ENCODE measurements at regions not wholly inside any gene's neighbourhood (a gene's known extent, or its start where the extent isn't known, plus 50 kb on each side); places are given as distances from the start of the nearest gene placed in this dataset.
A peak's percentile ranks its signal among the peaks of the same experiment; 100 is the strongest.

DNA sequence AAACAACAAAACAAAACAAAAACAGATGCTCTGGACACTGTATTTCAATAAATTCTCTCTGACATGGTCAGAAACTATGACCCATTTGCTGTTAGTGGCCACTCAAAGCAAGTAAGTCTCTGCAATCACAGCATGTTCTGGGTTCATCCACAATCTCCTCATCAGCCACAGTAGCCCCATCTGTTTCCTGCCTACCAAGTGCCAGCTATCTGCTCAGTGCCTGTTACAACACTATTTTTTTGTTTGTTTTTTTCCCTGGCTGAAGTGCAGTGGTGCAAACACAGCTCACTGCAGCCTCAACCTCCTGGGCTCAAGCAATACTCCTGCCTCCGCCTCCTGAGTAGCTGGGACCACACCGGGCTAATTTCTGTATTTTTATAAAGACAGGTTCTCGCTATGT lies 137.9 kb downstream of the SOX9 start:
- no peak for DNase-seq (ENCODE audit: low read depth)

DNA sequence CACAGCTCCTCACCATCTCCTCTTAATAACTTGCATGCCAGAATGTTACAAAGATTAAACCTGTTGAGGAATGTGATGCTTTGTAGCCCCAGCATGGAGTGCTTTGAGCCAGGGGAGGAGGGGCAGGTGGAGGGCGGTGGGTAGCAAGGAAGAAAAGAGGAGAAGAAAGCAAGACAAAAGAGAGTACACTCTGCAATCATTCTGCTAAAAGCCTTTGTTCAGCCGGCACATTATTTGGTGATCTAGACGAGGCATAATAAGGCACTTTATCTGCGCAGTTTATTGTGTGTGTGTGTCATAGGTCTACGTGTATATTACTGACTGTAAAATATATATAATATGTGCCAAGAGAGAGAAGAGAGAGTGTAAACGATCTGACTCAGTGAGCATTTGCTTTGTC lies 139.1 kb downstream of the SOX9 start:
- no peak for DNase-seq (ENCODE audit: low read depth)

DNA sequence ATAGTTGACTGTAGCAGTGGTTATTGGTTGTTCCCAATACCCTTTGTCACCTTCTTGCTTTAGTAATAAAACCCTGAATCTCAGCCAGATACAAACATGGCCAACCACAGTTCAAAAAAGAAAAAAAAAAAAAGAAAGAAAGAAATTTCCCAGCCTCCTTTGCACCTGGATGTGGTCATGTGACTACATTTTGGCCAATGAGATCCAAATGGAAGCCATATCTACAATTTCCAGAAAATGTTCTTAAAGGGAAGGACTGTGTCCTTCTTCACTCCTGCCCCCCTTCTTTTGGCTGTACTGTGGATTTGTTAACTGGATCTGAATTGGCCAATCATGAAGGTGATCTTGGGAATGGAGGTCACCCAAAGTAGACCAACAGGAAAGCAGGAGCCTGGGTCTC lies 141.9 kb downstream of the SOX9 start:
- DNase-seq (ENCODE audit: low read depth): no peak

DNA sequence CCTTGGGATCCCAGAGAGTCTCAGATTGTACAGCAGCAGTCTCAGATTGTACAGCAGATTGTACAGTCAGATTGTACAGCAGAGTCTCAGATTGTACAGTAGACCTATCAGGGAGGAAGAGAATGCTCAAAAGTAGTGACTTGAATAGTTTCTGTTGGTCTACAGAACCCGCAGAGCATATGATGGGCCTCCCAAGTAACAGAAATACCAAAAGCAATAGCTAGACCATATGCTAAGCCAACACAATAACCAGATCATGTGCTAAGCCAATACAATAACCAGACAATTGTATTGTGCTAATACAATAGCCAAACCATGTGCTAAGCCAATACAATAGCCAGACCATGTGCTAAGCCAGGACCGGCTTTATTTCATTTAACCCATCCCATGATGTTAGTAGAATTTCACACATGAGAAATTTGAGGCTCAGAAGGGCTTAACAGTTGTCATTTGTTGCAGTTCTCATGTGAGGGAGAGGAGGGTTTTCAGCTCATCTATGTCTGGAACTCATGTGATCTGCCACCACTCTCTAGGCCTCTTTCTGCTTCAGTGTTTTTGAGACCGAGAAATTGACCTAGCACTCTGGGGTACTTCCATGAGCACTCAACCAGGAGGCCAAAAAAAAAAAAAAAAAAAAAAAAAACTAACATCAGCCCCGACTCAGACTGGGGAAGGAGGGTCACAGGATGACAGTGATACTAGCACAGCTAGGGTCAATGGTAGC lies 144.0 kb downstream of the SOX9 start:
- no peak for DNase-seq (ENCODE audit: low read depth)

DNA sequence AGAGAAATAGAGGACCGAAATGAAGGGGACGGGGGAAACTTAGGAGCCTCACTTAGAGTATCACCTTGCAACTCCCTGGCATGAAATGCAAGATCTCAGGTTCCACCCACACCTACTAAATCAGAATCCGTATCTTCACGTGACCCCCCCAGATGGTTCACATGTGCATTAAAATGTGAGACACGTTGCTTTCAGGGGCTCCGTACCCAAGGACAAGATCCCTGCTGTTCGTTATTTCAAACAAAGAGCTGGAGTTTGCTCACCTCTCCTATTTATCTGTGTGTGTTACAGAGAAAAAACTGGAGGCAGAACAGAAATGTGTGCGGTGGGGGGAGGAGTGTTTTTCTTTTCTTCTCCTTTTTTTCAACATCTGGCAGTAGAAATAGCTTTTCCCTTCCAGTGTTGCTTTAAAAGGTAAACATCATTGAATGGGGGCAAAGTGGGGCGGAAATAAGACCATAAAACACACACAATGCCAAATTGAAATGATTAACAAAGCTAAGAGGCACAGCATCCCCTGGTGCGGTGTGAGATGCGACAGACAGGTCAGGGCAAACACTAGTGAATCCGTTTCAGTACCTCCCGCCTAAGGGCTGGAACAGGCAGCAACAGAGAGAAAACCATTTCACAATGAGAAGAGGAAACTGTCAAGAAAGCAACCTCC lies 145.4 kb downstream of the SOX9 start:
- no peak for DNase-seq (ENCODE audit: low read depth)

DNA sequence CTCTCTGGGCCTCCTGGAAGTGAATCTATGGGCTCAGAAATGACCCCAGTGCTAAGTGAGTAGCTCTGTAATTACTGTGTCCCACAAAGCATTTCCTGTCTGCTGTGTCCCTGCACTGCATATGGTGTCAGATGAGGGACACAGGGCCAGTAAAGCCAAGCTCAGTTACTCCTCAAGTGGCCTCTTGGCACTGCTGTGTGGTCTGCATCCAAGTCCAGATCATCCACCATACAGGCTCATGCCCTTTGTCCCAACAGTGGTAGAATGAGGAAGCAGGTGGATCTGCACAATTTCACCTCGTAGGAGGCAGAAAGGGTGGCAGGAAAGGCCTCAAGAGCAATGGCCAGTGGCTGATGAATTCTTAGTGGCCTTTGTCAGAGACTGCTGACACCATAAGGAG lies 146.8 kb downstream of the SOX9 start:
- DNase-seq (ENCODE audit: low read depth): no peak

DNA sequence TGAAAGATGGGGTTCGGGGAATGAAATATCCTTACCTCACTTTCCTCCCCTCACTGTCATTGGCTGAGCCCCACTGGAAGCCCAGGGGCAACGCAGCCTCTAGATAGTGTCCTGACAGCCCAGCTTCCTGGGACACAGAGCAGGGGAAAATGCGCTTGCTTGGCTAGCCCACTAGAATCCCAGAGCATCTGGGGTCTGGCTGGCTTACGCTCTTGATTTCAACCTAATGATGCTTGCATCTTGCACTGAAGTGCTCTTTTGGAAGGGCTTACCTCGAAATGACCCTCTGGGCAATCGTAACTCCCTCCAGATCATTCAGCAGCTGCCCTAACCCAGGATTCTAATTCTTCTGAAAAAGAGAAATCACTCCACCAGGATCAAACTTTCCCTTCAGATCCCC lies 147.6 kb downstream of the SOX9 start:
- DNase-seq (ENCODE audit: low read depth): no peak

DNA sequence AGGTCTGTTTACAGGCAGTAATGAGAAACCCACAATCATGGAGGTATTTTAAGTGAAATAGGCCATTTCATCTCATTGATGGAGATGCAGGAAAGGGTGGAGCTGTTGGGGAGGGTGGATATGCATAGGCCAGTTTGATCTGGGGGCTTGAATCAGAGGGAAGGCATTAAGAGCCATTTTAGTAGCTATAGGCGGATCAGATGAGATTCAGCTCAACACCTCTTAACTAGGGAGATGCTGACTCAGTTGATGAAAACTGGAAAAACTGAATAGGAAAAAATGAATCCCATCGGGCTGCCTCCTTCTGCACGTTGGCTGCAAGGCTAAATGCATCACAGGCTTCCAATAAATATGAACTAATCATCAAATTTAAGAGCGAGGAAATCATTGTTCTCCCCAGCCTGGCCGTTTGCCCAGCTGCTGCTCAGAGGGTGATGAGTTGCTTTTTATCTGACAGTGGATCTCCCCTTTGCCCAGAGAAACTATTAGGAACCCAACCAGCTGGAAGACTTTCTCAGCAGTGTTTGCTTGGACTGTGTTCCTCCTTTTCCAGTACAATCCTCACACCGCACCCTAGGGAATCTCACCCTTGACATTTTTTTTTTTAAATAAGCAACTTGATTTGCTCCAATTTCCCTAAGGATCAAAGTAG lies 149.6 kb downstream of the SOX9 start:
- peak; percentile 47 for DNase-seq (ENCODE audit: low read depth)

DNA sequence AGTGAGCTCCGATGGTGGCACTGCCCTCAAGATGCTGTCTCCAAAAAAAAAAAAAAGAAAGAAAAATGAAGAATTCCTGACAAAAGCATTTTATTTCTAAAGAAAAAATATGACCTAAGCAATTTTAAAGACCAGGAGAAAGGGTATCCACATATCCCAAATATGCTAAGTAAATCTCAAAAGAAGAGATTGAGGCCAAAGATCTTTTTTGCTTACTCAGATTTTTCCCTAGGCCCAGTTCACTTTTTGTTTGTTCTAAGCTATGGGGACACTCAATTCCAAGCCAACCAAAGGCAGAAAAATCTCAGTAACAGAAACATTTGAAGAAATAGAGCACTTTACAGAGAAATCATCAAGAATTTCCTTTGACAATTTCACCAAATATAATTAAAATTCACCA lies 150.8 kb downstream of the SOX9 start:
- DNase-seq (ENCODE audit: low read depth): no peak

DNA sequence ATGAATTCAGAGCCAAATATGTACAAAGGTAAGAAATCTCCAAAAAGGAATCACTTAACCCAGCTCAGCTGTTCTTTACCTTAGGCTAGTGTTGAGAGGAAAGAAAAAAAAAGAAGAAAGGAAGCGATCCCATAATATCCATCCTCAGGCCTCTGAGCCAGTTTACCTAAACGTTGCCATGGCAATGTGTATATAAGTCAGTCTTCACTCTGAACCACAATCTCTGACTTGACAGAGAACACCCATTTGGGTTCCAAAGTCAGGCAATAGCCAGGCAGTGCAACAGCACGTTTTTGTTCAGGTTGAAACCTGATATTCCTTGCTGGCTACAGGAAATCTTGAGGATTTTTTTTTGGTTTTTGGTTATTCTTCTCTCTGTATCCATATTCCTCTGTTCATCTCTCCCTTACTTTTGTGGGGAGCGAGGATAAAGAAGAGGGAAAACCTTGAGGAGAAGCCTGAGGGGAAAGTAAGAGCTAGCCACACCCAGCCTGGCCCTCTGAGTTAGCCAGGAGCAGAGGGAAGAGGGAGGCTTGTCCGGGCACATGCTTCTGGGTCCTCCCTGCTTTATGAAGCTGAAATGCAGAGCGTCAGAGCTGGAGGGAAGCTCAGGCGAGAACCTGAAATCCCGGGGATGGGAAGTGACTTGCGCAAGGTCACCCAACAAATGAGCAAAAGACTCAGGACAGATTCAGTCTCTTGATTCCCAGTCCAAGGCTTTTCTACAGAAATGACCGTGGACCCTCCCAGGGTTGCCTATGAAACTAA lies 152.7 kb downstream of the SOX9 start:
- DNase-seq (ENCODE audit: low read depth): no peak

DNA sequence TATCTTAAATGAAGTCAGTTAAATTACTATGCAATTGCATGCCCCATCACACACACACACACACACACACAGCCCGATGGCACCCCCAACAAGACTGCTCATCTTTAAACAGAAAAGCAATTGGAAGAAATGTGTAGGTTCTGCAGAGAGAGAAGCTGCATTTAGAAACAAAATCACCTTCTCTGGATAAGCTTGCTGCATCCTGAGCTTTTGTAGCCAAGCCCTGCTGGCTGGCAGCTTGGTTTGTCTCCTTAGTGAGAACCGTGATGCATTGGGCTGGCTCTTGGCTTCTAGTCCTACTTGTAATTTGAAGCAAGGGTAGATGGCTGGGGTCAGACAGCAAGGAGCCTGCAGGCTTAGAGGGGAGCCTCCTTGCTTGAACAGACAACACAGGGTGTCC lies 153.8 kb downstream of the SOX9 start:
- DNase-seq (ENCODE audit: low read depth): no peak

DNA sequence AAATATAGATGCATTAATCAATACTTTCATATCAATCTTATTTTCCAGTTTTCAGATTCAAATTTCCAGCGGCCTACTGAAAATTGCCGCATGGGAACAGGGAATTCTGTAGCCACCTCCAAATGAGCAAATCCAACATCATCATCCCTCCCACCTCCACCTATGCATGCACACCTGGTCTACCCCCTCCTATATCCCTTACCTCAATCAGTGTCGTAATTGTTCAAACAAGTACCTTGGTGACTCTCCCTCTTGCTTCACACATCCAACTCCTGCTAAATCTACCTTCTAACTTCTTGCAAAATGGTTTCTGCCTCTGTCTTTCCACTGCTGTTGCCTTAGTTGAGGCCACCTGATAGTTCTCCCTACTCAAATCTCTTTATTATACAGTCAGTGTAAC lies 160.1 kb downstream of the SOX9 start:
- no peak for DNase-seq (ENCODE audit: low read depth)

DNA sequence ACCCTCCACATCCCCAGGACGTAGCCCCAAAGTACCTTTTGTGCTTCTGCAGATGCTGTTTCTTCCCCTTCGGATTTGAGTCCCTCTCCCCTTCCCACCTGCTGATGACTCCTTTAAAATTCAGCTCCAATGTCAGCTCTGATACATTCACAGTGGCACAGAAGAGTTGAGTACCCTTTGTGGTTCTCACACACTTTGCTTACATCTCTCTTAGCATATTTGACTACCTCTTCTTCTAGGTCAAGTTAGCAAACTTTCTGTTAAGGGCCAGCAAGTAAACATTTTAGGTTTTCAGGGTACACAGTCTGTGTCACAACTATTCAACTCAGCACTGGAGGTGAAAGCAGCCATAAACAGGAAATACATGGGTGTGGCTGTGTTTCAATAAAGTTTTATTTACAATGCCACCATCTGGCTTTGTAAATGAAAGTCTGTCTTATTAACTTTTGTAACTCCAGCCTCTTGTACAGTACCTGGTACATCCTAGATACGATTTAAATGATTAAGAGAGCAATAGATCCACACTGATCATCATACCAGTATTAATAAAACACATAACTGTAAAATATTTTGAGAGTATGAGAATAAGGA lies 161.7 kb downstream of the SOX9 start:
- DNase-seq (ENCODE audit: low read depth): no peak

DNA sequence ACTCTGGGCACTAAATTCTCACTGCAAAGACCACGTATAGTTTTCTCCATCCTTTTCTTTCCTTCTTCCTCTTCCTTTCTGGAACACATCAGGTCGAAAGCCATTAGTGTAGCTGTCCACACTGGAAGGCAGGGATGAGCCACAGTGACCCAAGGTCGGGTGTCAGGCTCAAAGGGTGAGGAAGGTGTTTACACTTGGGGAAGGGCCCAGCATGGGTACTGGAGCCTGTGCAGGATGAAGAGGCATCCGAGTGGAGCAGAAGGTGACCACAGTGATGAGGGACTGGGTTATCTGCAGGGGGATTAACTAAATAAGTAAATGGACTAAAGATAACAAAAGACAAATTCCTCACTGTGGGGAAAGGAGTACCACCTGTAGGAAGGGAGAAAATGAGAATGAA lies 164.0 kb downstream of the SOX9 start:
- DNase-seq (ENCODE audit: low read depth): no peak

DNA sequence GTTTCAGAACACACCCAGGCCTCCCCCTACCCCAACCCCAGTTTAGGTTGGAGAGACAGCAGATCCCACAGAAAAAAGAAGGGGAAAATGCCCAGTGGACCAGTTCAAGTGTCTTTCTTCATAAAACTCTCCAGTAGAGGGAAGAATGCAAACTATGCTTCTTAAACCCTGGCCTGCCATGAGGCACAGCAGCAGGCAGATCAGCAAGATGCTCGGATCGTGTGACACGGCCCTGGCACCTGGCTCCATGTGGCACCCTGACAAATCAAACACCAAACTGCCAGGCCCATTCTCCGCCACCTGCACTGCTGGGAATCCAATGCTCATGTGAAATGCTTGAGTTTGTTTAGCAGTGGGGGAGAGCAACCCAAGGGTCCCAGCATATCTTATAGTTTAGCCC lies 166.8 kb downstream of the SOX9 start:
- DNase-seq (ENCODE audit: low read depth): peak; percentile 5

DNA sequence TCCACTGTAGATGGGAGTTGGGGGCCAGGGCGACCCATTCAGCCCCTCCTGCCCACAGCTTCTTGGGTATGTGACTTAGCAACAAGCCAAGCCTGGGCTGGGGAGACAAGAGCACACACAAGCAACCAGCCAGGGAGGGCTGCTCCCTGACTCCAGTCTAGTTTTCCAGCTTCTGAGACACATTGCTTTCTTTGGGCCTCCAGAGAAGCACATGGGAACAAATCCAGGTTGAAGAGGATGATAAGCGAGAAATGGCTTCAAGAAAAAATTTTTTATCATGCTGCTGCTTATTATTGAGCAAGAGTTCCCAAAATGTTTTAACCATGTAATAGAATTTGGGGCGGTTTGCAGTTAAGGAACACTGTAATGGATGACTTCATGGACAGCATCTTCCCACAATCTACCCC lies 173.7 kb downstream of the SOX9 start:
- DNase-seq (ENCODE audit: low read depth): no peak

DNA sequence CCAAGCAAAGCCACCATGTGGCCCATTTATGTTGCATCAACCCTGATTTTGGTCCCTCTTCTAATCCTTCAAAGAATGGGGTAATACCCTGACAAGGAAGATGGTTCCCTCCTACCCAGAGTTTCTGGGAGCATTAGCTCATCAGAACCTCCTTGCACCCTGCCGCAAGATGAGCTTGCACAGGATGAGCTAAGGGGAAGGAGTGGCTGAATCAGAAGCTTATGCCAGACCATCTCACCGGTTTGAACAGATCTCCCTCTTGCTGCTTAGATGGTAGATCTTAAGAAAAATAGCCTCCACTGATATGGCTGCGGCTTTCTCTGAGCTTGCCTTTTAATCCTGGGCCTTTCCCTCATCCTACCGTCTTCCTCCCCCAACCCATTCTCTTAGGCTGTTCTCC lies 175.1 kb downstream of the SOX9 start:
- no peak for DNase-seq (ENCODE audit: low read depth)

DNA sequence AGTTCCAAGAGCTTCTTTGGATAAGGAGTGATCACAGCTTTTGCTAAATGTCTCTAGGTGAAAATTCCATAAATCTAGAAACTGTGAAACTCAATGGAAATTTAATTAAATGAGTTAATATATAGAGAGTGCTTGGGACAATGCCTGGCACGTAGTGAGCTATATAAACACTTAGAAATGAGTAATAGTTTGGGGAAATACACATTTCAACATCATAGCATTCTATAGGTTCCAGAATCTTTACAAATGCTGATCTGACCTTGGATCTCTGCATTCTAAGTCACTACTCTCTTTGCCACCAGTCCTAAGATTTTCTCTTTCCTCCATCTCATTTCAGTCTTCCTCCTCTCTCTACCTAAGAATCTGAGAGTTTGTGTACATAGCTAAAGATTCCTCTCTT lies 175.6 kb downstream of the SOX9 start:
- DNase-seq (ENCODE audit: low read depth): no peak

DNA sequence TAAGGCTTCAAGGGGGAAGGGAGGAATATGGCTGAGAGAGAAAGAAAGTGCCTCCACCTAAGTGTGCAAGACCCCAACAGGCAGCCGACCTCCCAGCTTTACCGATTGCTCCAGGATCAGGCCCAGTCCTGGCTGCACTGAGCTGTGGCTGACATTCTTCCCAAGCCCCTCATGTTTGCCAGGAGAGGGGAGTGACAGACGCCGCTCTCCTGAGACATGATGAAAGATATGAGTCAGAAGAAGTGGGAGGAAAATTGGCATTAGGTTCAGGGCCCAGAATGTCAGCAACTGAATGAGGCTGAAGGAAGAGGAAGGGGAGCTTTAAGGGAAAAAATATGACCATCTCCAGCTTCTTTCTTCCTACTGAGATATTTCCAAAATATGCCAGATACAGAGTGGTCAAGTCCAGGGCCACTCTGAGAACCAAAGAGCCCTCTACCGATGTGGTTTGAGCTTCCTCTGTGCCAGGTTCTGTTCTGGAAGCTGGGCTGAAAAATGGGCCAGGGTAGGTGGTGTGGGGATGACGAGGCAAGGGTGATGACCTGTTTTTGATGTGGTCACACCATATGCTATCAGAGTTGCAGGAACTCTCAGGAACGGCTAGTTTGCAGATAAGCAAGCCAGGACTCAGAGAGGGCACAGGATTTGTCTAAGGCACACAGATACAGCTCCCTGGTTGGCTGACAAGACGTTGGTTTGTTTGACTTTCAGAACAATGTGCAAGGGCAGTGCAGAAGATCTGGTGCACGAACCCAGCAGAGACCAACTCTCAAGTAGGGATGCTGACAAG lies 176.7 kb downstream of the SOX9 start:
- peak; percentile 33 for DNase-seq (ENCODE audit: low read depth)

DNA sequence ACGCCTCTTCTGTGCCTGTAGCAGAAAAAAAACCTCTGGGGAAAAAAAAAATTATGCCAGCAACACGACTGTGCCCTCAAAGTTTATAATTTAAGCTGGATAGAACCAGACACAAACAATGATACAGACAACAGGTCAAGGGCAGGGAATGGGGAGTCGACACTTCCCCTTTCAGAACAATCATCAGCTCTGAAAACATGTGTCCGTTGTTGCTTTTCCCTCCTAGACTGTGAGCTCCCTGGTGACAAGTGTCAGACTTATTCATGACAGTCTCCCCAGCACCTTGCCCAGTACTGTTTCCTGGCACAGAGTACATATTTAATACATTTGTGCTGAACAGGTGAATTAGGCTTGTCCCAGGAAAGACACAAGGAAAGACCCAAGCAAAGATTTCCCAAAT lies 178.3 kb downstream of the SOX9 start:
- DNase-seq (ENCODE audit: low read depth): no peak

DNA sequence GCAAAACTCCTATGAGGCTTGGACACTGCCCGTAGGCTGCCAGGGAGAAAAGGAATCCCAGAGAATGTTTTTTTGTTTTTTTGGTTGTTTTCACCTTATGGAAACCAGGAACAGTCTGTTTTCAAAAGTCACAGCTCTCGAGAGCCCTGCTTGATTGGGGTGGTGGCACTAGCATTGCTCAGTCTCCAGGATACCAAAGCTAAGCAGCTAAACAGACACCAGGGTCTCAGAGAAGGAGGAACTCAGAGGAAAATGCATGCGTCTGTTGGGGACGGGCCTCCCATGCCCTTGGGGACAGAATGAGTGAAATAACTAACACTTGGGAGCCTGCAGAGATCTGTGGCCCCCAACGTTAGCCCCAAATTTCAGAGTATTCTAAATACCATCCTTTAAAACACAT lies 178.8 kb downstream of the SOX9 start:
- DNase-seq (ENCODE audit: low read depth): no peak

DNA sequence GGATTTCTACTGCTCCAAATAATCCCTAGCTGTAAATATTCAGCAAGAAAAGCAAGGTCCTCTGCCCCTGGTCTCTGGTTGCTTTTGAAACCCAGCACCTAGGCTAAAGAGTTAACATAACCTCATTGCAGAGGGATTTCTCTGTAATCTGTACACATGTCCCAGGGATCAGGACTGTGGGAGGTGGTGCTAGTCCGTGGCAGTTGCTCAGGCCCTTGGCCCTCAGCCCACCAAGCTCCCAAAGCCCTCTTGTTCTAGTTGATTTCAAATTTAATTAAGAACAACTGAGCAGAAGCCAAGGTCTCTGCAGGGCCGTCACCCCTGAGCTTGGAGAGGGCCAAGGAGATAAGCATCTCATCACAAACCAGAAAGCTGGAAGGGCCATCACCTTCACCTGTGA lies 181.1 kb downstream of the SOX9 start:
- no peak for DNase-seq (ENCODE audit: low read depth)

Data from EH (cell line).